ENCODE measurements at regions not wholly inside any gene's neighbourhood (a gene's known extent, or its start where the extent isn't known, plus 50 kb on each side); places are given as distances from the start of the nearest gene placed in this dataset.

DNA sequence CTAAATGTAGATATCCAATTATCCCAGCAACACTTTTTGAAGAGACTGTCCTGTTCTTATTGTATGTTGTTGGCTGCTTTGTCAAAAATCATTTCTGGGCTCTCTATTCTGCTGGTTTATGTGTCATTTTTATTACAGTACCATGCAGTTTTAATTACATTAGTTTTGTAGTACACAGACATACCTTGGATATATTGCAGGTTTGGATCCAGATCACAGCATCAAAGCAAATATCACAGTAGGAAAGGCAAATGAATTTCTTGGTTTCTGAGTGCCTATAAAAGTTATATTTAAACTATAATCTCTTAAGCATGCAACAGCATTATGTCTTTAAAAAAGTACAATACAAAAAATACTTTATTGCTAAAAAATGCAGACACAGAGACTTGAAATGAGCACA is 564.2 kb upstream of the MIR17HG start:
- TF ChIP-seq, protein P1, sequence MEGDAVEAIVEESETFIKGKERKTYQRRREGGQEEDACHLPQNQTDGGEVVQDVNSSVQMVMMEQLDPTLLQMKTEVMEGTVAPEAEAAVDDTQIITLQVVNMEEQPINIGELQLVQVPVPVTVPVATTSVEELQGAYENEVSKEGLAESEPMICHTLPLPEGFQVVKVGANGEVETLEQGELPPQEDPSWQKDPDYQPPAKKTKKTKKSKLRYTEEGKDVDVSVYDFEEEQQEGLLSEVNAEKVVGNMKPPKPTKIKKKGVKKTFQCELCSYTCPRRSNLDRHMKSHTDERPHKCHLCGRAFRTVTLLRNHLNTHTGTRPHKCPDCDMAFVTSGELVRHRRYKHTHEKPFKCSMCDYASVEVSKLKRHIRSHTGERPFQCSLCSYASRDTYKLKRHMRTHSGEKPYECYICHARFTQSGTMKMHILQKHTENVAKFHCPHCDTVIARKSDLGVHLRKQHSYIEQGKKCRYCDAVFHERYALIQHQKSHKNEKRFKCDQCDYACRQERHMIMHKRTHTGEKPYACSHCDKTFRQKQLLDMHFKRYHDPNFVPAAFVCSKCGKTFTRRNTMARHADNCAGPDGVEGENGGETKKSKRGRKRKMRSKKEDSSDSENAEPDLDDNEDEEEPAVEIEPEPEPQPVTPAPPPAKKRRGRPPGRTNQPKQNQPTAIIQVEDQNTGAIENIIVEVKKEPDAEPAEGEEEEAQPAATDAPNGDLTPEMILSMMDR (conservative IDR thresholded peaks at IDR 0.05; ENCODE audit: low read depth, low read length) = no peak
- no peak for TF ChIP-seq EZH2phosphoT487 (IDR thresholded peaks at IDR 0.05; ENCODE audit: borderline replicate concordance, low read length)
